Superior temporal gyrus (tissue), 1 donor: ENCODE measurements at regions not wholly inside any gene's neighbourhood (a gene's known extent, or its start where the extent isn't known, plus 50 kb on each side); places are given as distances from the start of the nearest gene placed in this dataset.
"Not testable (repeated sequence)": the region's sequence is repeated elsewhere in the genome, so short reads cannot be mapped to it uniquely, and the experiment has no call there.

ENCODE experiments used
- DNase-seq: peaks from one replicate; pipeline ENCODE4 v3.0.0-alpha.2; 2016; ENCODE audit errors: extremely low spot score

DNA sequence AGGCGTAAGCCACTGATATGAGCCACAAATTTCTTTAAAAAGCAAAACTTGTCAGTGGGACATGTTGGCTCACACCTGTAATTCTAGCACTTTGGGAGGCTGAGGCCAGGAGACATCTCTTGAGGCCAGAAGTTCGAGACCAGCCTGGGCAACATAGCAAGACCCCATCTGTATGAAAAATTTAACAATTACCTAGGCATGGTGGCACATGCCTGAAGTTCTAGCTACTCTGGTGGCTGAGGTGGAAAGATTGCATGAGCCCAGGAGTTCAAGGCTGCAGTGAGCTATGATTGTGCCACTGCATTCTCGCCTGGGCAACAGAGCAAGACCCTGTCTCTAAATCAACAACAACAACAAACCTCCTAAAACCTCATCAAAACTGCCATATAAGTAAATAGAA, 147.6 kb upstream of the BARHL2 start:
- DNase-seq = no peak

DNA sequence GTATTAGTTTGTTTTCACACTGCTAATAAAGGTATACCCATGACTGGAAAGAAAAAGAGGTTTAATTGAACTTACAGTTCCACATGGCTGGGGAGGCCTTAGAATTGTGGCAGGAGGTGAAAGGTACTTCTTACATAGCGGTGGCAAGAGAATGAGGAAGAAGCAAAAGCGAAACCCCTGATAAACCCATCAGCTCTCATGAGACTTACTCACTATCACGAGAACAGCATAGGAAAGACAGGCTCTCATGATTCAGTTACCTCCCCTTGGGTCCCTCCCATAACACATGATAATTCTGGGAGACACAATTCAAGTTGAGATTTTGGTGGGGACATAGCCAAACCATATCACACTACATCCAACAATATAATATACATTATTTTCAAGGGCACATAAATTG, 145.7 kb upstream of the BARHL2 start:
- DNase-seq = no peak

DNA sequence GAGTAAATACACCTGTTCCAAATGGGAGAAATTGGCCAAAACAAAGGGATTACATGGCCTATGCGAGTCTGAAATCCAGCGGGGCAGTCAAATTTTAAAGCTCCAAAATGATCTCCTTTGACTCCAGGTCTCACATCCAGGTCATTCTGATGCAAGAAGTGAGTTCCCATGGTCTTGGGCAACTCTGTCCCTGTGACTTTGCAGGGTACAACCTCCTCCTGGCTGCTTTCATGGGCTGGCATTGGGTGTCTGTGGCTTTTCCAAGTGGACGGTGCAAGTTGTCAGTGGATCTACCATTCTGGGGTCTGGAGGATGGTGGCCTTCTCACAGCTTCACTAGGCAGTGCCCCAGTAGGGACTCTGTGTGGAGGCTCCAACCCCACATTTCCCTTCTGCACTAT, 144.3 kb upstream of the BARHL2 start:
- not testable (repeated sequence) for DNase-seq

DNA sequence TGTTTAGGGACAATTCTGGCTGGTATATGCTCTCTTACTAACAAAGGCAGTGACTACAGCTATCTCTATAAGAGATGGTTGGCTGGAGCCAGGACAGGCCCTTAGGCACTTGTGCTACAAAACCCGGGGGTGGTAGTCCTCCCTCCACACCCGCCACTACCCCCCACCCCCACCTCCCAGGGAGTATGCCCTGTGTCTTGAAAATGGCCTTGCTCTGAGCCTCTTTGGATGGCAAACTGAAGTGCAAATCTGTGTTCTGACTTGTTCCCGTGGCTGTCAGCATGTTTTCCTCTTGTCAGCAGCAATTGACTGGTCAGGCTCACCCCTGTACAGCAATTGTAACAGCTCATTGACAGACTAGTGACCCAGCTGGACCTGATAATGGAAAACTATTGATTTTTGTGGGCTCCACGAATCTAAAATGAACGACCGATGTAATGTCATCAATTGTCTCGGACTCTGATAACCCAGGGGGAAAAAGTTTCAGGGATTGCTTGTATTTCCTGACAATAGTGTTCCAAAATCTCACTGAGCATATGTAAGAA, 139.4 kb upstream of the BARHL2 start:
- DNase-seq = no peak

DNA sequence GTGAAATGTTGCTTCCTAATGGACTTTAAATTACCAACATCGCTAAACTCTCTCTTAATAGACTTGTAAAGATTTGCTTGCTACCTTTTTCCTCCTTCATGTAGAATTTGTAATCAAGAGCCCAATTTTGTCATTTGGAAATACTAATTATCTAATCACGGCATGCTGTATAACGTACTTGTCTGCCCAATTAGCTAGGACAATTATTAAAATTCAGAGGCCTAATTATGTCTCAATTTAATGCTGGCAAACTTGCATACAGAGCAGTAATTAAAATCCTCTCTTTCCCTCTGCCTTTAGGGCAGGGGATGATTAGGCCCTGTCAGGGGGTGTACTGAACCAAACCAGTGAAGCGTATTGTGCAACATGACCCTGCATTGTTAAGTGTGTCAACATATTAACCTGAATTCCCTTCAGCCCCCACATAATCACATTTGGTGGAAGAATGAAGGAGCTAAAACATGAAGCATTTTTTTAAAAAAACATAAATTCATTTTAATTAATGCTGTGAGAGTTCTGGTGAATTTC, 137.4 kb upstream of the BARHL2 start:
- DNase-seq = no peak

DNA sequence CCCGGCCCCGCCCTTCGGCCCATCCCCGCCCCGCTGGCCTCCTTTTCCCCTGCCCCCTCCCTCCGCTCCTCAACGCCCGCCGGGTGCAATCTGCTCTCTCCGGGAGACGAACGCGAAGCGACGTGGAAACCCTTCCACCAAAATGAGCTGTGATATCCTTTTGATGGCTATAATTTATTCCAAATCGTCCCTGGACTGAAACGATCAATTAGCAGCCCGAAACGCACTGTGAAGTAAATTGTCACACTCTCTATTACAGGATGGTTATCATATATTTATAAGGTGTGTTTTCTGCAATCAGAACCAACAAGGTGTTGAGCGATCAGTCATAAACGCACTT, 134.6 kb upstream of the BARHL2 start:
- no peak for DNase-seq

DNA sequence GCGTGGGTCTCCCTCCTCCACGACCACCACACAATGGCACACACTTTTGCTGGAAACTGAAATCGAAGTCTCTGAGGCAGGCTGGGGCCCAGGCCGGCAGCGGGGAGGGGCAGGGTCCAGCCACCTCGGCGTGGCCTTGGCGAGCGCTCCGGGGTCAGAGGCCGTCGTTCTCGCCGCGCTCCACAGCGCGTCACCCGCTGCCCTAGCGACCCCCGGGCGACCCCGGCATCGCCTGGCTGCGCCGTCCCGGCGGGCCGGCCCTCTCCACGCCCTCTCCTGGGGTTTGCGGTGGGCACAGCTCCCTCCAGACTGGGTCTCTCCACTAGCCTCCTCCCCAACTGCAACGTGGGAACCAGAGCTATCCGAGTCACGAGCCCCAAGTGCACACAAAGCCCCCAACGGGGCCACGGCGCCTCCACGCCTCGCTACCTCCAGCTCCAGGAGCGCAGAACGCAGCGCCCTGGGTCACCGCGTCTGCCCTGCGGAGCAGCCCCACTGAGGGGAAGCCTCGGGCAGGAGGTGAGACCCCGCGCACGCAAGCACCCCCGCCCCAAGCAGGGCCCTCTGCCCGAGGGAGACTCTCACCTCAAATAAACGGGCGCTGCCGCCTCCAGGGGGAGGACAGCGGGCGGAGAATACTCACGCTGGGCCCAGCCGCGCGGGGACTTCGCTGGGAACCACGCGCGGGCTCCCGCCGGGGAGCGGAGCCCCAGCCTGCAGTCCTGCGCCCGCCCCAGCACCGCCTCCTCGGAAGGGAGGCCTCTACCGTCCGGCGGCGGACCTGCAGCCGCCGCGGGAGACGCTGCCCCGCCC, 134.0 kb upstream of the BARHL2 start:
- DNase-seq = peak; percentile 53

DNA sequence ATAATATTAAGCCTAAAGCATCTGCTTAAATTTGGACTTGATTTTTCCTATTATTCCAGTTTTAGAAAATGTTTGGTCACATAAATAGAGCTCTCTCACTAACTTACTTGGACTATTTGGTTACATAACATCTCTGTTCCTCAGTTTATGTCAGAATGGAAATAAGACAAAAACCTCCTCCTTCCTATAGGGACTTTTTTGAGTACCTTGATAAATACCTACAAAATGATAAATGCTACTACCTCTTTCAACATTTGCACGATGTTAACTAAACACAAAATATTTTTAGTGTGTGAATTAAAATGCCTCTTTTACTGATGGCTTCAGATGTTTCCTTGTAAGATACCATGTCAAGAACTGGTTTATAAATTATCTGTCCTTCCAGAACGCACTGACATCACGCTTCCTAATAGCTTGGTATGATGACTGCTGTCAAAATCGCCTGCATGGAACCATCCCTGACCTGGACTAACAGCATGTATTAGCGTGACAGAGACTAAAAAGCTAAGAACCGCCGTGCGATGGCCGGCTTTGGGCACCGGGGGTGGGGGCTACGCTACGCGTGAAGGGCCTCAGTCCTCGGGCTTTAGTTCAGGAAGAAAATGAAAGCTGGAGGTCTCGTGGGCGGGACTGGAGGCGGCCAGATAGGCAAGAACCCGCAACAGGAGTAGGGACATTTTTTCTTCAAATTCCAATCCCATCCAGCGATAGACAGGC, 133.2 kb upstream of the BARHL2 start:
- no peak for DNase-seq

DNA sequence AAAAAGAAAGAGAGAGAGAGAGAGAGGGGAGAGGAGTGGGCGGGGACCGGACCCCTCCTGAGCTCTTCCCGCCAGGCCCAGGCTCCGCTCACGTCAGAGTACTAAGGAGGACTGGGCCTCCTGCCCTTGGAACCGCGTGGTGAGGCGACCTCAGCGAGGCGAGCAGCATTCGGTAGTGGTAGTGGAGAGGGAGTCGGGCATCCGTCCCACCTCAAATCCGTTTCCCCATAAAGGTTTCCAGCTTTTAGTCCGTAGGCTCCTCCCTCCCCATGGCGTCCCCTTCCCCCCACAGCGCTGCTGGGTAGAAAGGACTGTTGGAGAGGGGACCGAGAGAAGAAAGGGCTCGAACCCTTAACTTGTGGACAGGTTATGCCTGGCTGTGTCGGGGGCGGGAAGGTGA, 124.4 kb upstream of the BARHL2 start:
- DNase-seq = no peak

DNA sequence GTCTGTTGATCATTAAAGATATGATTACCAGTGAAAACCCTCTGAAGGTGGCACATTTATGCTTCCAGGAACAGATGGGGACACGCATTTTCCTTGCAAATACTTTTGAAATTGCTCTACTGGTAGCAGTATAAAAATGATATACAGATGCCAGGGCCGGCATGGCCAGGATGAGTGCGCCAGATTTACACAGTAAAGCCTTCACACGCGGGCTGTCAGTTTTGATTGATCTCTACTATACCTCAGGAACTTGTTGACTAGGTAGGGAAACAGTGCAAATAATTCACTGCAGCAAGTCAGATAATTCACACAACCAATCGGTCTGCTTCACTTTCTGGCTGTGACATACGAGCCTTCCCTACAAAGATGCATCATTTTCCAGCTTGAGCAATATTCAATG, 123.2 kb upstream of the BARHL2 start:
- no peak for DNase-seq

DNA sequence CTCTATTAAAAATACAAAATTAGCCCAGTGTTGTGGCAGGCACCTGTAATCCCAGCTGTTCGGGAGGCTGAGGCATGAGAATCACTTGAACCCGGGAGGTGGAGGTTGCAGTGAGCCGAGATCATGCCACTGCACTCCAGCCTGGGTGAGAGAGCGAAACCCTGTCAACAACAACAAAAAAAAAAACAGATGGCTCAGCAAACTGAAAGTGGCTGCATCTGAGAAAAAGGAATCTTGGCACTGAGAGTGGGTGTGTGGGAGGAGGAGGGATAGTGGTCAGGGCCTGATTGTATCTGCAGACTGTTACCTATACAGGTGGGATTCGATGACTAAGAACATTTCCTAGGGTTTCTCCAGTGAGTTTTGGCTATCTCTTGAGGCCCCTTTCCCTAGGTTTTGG, 122.2 kb upstream of the BARHL2 start:
- no peak for DNase-seq

DNA sequence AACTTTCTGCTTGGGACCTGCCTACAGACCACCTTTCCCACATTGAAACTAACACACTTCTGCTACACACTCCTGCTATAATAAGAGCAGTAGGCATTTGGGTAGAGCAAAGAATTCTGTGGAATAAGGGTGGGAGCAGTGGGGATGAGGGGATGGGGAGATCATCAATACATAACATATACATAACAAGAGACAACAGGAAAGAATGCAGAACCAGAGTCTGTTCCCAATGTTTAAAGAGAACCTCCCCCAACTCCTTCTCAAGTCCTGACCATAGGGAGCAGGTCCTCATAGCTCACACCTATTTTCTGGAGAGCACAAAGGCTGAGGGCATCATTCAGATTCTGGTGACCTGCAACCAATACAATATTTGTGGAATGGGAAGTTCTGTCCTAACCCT, 121.6 kb upstream of the BARHL2 start:
- no peak for DNase-seq

DNA sequence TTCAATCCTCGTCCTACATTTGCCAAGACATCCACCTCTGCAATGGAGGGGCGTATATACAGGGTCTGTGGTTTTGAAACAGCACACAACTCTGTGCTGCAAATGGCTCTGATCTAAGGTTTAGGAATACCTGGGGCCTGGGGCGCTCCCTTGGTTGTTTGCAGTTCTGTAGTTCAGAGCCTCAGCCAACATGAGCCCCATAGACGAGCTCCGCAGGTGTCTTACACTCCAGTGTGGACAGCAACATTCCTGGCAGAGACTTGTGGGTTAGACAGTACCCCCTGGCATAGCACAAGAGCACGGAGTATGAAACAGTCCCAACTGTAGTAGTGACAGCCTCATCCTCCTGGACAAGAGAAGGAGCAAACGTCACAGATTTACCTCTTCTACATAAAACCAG, 120.3 kb upstream of the BARHL2 start:
- no peak for DNase-seq

DNA sequence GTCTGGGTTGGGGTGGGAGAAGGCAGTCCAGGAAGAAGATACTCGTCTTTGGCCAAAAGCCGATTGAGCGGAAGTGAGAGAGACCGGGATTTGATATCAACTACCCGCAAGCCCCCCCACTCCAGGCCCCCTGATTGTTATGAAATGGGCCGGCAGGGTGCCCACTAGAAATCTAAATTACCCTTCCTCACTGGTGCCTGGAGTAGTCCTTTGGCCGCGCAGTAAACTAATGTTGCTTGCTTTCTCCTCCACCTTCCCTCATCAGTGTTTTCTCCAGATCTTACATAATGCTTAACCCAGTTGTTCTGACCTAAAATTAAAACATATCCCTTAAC, 119.2 kb upstream of the BARHL2 start:
- DNase-seq = no peak

DNA sequence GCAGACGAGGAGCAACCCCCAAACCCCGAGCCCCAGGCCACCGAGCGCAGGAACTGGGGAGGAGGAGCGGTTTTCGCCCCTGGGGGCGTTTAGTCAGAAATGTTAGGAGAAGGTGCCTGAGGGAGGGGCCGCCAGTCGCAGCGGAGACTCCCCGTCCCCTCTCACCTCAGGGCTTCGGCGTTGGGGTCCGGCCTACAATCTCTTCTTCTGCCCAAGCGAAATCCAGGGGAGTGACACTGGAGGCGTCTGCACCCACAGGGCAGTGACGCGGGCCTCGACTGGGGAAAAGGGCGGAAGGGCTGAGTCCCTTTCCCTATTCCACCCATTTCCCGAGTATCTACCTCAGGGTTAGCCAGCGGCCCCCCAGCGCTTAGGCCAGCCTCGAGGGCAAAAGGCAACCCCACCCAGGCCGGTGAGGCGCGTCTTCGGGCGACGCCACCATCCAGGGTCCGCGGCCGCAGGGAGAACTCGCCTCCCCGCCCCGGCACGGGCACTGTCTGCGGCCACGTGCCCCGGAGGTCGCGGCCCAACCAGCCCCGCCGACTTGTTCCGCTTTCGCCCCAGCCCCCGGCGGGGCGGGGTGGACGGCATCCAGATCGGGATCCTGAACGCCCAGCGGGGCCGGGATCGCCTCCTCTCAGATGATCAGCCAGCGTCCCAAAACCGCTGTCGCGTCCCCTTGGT, 118.7 kb upstream of the BARHL2 start:
- no peak for DNase-seq

DNA sequence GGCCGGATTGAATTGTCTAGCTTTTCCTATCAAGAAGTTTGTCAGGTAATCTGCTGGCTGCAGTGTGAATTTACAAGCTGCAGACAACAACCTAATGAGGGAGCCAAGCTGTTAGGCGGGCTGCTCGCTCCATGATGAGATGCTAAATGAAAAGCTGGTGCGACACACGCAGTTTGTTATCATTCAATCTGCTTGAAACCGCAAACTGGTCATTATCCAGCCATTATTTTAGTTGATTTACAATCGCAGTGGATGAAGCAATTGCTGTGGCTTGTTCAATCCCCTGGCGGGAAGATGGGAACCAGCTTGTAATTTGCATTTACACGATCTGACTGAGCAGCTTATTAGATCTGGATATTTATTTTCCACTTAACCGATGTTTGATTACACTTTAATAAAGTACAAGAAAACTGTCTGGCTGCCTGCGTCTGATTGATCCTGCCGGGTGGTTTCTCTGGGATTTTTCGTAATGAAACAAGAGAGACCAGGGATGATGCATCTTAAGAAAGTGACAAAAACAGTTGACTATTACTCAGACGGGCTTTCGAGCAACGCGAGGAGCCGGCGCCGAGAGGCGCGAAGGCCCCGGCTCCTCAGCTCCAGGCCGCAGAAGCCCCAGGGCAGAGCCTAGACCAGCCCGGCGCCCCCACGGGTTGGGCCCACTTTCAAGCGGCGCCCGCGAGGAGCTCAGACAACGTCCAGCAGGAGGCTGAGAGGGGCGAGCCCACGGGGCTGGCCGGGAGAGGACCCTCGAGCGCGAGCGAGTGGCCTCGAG, 118.0 kb upstream of the BARHL2 start:
- DNase-seq = no peak

DNA sequence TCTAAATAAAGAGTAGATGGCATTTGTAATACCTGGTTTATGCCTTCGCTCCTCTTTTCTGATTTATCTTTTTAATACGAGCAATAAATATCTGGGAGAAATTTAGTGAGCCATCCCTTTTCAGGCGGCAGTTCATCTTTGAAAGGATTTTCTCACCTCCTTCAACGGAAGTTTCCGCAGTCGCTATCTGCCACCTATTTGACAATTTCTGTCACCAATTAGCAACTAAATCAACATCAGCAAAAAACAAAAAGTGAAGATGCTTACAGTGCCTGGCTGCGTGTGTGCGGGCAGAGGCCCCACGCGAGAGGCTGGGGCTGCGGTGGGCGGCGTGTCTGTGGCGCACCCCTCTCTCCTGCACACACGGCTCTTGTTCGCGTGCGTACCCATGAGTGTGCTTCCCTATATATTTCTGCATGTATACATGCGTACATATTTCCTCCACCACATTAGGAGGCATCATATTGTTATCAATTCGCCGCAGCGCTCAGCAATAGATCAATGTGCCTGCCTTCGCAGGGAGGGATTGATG, 117.3 kb upstream of the BARHL2 start:
- DNase-seq = no peak

DNA sequence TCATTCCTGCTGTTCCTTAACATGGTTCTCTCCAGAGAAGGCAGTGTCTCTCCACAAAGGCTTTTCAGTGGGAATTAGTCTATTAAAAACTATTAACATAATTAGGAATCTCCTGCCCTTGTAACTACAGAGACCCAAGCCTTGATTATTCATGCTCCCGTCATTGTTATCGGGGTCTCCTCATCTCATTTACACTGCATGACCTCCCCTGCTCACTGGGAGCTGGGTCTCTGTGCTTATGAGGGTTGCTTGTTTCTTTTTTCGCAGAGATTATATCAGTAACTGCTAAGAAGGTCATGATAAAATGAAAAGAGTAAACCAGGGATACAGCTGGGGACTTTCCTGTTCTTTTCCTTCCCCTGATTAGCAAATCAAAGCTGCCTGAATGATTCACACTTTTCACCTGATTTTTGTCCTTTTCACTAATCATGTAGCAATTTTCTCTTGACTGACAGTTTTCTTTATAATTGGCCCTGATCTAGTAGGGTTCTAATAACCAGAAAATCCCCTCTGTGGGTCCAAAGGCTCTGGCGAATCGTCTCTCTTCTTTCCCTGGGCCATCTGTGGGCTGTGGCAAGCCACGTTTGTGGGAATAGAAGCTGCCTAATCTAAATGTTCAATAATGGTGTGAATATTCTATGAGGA, 116.5 kb upstream of the BARHL2 start:
- DNase-seq = no peak

DNA sequence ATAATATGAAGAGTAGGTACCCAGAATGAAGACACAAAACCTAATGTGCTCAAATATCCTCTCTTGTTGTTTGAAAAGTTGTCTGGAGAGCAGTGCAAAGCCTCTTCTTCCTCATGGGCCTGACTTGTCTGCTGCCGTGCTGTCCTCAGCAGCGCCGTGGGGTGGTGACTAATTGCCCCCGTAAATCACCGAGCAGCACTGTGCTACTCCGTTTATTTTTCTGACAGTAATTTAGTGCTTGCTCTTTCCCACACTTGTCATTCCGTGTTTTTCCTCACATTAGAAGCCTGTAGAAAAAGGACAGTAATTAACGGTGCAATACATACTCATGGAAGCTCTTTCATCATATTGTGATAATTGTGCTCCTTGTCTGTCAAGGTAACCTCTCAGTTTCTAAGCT, 114.8 kb upstream of the BARHL2 start:
- no peak for DNase-seq

DNA sequence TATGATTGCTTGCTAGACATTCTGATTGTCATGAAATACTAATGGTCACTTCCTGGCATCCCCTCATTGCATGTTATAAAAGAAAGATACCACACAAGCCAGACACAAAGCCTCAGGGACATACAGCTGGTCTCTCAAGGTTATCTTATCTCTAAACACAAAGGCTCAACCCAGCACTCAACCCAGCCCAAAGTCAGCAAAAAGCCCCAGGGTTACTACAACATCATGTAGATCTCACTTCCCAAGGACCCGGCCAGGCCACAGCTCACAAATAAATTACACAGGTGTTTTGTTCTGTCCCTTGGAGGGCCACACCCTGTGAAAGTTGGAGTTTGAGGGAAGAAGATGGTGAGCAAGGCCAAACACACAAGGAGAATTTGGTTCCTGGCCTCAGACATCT, 109.7 kb upstream of the BARHL2 start:
- no peak for DNase-seq

DNA sequence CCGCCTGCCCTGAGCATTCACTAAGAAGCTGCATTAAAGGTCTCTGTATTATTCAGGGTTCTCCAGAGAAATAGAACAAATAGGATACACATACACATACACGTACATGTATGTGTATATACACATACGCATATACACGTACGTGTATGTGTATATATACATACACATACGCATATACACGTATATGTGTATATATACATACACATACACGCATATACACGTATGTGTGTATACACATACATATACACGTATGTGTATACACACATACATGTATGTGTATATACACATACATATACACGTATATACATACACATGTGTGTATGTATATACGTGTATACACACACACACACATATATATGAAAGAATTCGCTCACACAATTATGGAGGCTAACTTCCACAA, 108.9 kb upstream of the BARHL2 start:
- DNase-seq = no peak
